GM21576 (cell line): ENCODE measurements at regions not wholly inside any gene's neighbourhood (a gene's known extent, or its start where the extent isn't known, plus 50 kb on each side); places are given as distances from the start of the nearest gene placed in this dataset.

Experiments
- ATAC-seq: cut with Tn5 transposase; IDR thresholded peaks from one replicate; pipeline ENCODE4 v1.9.1; 2021; ENCODE audit warnings: mild to moderate bottlenecking, moderate library complexity; ENCODE audit not compliant: unreplicated experiment

DNA sequence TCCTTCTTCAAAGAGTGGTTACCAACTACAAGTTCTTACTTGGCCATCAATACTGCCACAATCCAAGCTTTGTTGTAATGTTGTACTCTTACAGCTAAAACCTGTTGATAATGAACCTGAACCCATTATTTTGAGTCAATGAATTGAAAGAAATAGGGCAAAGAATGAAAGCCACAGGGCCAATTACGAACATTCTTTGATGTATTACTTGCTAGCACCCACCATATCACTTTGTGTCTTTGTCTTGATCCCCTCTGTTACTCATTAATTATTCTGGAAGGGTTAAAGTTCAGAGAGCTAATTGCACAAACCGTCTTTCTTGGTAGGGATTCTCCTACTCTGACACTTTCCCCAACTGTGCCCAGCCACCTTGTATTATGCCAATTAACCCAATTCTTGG, 53.2 kb upstream of the TFEC start:
- no peak for ATAC-seq

DNA sequence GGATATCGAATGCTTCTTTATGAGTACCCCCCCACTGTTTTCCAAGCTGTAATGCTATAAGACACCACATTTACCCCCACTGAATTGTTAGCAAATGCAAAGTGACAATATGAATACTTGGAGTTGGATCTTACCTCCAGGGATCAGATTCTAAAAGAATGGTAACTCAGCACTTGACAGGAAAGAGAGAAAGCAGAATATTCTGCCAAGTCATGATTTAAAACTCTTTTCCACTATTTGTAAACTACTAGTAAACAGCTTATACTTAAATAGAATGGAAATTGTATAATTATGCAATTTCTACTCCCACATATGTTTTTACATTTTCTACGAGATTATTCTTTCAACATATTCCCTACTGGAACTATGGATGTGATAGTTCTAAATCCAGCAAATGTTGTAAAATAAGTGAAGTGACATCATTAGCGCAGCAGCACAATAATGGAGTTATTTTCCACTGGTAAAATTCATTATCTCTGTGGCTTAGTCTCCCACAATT, 56.0 kb upstream of the TFEC start:
- ATAC-seq, result no peak

GRCh38 chr7:116087291-116087690, 56.7 kb upstream of the TFEC start:
- no peak for ATAC-seq

DNA sequence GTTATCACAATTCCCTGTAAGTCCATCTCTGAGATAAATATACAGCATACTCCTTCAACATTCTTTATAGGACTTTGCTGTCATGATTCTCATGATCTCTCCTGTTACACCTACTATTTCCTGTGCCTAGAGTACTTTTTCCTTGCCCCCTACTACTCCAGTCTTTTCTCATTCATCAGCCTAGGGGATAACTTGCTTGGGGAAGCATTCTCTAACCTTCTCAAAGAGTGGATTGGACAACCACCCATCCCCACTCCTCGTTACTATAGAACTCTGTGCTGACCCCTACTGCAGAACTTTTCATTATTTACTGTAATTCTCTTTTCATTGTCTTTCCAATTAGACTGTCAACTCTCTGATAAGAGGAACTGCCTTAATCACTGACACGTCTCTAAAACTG, 57.4 kb upstream of the TFEC start:
- no peak for ATAC-seq

DNA sequence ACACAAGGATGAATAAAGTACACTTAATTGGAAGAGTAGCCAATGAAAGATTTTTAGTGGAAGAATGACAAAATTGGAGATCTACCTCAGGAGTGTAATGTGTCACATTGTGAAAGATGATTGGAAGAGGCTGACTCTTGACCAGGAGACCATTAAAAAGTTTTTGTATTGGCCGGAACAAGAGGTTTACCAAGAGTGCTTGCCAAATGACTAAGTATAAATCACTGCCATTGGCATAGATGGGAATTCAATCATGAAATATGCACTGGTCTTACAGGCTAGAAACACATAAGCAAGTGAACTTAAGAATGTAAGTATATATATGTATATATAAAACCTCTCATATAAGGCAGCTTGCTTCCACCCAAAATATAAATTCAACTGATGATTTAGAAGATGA, 58.7 kb upstream of the TFEC start:
- no peak for ATAC-seq

DNA sequence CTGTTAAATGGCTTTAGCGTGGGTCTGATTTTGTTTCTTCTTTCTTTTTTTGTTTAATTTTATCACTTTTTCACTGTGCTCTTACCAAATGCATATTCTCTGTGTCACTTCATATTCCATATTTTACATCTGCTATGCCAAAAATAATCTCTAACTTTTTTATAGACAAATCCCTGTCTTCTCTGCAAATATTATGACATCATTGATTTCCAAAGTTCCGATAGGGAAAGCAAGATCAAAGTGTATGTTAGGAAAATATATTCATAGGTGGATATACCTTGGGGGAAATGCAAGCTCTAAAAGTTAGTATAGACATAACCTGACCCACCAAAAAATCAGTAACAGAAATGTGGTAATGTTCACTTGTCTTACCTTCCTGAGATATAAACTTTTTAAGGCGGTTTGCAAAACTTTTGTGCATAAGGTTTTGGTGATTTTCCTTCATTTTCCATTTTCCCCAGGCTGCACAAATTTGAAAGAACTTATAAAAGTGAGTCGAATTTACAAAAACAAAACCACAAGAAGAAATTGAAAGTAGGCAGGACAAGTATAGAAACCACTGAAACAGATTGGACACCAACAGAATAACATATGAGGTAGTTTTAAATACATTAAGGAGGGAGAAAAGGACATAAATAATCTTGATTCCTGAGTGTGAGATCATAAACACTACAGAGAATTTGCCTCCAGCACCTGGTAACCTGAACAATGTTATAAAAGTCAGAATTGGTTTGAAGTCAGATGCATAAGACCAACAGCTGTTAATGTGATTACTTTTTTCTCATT, 63.1 kb upstream of the TFEC start:
- no peak for ATAC-seq

DNA sequence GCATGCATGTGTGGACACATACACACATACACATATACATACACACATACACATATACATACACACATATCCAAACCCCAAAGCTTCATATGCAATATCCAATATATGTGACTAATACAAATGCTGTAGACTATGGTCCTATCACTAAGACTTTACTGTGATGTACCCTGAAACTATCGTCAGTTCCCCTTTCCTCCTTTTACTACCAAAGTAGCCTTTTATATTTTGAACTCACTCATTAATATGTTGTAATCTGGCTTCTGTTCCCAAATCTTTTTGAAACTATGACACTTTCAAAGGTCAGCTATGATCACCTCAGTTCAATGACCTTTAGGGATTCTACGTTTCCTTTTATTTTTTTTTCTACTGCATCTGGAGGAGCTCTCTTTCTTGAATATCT, 64.8 kb upstream of the TFEC start:
- ATAC-seq, result no peak

DNA sequence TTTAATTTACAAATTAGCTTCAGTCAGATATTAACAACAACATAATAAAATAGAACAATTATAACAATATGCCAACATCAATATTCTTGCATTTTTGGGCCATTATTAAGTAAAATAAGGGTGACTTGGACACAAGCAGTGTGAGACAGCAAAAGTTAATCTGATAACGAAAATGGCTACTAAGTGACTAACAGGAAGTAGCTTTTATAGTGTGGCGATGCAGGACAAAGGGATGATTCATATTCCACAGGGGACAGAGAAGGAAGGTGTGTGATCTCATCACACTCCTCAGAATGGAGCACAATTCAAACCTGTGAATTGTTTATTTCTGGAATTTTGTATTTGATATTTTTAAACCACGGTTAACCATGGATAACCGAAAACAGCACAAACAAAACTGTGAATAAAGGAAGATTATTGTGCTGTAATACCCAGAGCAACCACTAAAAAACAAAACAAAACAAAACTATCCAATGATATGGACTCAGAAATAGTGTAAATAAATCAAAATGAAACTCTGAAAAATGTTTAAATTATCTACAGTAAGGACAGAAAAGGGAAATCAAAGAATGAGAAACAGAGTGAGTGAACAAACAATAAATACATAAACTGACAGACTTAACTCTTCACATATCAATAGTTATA, 66.9 kb upstream of the TFEC start:
- ATAC-seq, result no peak

DNA sequence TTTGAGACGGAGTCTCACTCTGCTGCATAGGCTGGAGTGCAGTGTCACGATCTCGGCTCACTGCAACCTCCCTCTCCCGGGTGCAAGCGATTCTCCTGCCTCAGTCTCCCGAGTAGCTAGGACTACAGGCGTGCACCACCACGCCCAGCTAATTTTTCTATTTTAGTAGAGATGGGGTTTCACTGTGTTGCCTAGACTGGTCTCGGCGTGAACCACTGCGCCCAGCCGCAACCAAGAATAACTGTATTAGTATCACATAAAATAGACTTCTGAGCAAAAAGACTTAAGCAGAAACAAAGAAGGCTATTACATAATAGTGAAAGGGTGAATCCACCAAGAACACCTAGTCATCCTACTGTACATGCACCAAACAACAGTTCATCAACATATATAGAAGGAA, 67.6 kb upstream of the TFEC start:
- no peak for ATAC-seq

GRCh38 chr7:116100626-116101025, 70.1 kb upstream of the TFEC start:
- ATAC-seq, result no peak

DNA sequence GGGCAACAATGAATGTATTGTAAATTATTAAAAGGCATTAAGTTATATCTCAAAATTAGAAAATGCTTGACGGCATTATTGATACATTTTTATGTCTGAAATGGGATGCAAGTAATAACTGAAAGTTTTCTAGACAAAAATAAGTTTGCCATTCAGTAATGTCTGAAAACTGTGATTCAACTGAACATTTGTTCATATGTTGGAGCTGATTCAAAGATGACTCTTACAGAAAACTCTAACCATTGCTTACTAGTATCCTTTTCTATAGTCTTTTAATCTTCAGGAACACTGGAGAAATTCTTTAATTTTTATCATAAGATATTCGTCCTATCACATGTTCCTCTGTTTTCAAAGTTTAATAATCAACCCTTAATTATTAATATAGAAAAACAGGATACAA, 71.1 kb upstream of the TFEC start:
- ATAC-seq, result no peak

GRCh38 chr7:116111475-116111874, 80.9 kb upstream of the TFEC start:
- no peak for ATAC-seq

- ATAC-seq, result no peak
Measured at GRCh38 chr7:116113310-116113709, 82.7 kb upstream of the TFEC start.

DNA sequence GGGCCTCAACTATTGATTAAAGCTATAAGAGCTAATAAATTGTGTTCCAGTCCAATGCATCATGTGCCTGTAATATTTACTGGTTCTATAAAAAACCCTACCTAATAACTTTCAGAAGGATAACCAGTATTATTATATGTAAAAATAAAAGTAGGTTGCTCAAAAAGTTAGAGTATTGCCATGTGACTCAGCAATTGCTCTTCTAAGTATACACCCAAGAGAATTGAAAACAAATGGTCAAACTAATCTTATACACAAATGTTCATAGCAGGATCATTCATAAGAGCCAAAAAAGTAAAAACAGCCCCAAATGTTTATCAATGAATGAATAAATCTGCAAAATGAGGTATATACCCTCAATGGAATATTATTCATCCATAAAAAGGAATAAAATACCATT, 89.5 kb upstream of the TES start:
- ATAC-seq, result no peak

DNA sequence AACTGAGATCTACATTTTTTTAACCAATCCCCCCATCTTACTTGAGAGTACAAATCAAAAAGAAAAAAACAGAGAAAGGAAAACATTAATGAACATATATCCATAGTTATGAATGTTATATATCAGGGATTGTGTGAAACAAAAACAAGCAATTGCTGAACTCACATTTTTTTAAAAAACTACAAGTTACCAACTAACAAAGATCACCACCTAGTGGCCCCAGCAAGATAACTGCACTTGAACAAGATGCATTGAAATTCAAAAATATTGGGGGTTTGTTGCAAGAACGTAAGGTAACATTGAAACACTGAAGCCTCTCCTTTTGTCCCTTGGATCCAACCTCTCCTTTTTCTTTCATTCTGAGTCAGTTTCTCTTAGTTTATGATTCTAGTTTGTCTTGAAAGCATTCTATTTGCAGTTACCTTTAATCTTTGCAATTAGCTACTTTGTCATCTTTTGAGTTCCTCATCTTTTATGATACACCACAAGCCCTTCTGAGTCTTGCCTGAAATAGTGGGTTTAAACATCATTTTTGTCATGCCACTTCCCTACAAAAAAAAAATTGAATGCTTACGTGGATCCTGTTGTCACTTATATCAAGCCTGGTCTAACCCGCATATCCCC, 87.3 kb upstream of the TES start:
- ATAC-seq, result no peak

GRCh38 chr7:116128139-116128538, 82.2 kb upstream of the TES start:
- no peak for ATAC-seq

GRCh38 chr7:116135306-116135705, 75.0 kb upstream of the TES start:
- ATAC-seq, result no peak

GRCh38 chr7:116138202-116138801, 72.0 kb upstream of the TES start:
- ATAC-seq, result peak; percentile 88

GRCh38 chr7:116139007-116139406, 71.3 kb upstream of the TES start:
- ATAC-seq, result no peak

- ATAC-seq, result no peak
Measured at GRCh38 chr7:116139807-116140206, 70.5 kb upstream of the TES start.

DNA sequence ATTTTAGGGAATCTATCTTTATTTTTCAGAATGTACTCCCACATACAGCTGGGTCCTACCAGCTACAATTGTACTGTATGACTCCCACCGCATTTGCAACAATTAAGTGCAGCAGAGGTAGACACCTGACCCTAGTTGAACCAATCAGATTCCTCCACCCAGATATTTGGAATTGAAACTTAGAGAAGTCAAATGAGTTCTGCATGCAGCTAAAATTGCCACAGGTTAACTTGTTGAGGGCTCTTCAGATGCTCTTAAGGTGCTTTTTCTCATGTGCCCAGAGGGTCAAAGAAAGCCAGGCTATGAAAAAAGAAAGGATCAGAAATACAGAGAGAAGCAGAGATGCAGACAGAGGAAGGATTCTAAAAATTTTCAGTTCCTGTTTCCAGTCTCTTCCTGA, 68.0 kb upstream of the TES start:
- no peak for ATAC-seq

- no peak for ATAC-seq
Measured at GRCh38 chr7:116142850-116143249, 67.5 kb upstream of the TES start.
